Transverse colon (tissue), 4 donors: ENCODE measurements at regions not wholly inside any gene's neighbourhood (a gene's known extent, or its start where the extent isn't known, plus 50 kb on each side); places are given as distances from the start of the nearest gene placed in this dataset.

ENCODE experiments used
- DNase-seq: peaks from one replicate; pipeline ENCODE4 v3.0.0-alpha.2; 2019
- H3K27ac ChIP-seq, 4 donors: fragments of 200-600 bp; sonication (generic); 2 replicates each; pipeline ENCODE4 v1.5.1; 2016 to 2018; ENCODE audit warnings: inconsistent platforms in 4 of 4
- H3K27me3 ChIP-seq: fragments of 200-600 bp; sonication (generic); 2 replicates; pipeline ENCODE4 v1.5.1; 2017; ENCODE audit warnings: inconsistent platforms
- H3K36me3 ChIP-seq, 4 donors: fragments of 200-600 bp; sonication (generic); 2 replicates each; pipeline ENCODE4 v1.5.1; 2017 to 2019; ENCODE audit warnings: inconsistent platforms in 4 of 4
- H3K4me1 ChIP-seq, 4 donors: fragments of 200-600 bp; sonication (generic); 2 replicates each; pipeline ENCODE4 v1.5.1; 2017 to 2020; ENCODE audit warnings: inconsistent platforms in 4 of 4
- H3K4me3 ChIP-seq, 4 donors: fragments of 200-600 bp; sonication (generic); 1 replicate in 1 of 4; 2 replicates in 3 of 4; pipeline versions ENCODE4 v1.5.1 to v1.6.1; 2017 to 2019; ENCODE audit warnings: inconsistent platforms in 4 of 4
- H3K9me3 ChIP-seq, 2 donors: fragments of 200-600 bp; sonication (generic); 2 replicates each; pipeline ENCODE4 v1.5.1; 2017 to 2019; ENCODE audit warnings: inconsistent platforms in 2 of 2
- EP300 ChIP-seq: sonication (generic); formaldehyde crosslinking; IDR thresholded peaks from one replicate; pipeline ENCODE4 v1.6.1; 2017; ENCODE audit warnings: antibody characterized with exemption, low read depth
- POLR2A ChIP-seq: fragments of 450-650 bp; IDR thresholded peaks from one replicate; pipeline ENCODE4 v1.6.1; 2016; ENCODE audit warnings: antibody characterized with exemption, mild to moderate bottlenecking, moderate library complexity
- POLR2AphosphoS5 ChIP-seq, 3 donors: sonication (generic); formaldehyde crosslinking; IDR thresholded peaks; one replicate each; pipeline ENCODE4 v1.6.1; 2016; ENCODE audit warnings: antibody characterized with exemption in 3 of 3
- WGBS, 2 donors: methylation state at CpG; one replicate each; pipeline ENCODE4 v1.1.5; 2018; ENCODE audit warnings: low coverage in 1 of 2; 5-methylcytosine and 5-hydroxymethylcytosine counted together
- in situ Hi-C, 4 donors: fragments of 200-750 bp; cut with MboI; loops; one replicate each; pipeline versions ENCODE4 v1.15.0 to v1.15.1; 2017; ENCODE audit warnings: low sequenced_read_pairs in 3 of 4, low pct_ligation_motif_present in 1 of 4, low pct_unique_long_range_greater_than_20kb in 1 of 4
- intact Hi-C: fragments of 100-400 bp; cut with DNase I; formaldehyde crosslinking; loops from one replicate; pipeline ENCODE4 v1.15.1; 2023; ENCODE audit warnings: low total_unique reads
- TF ChIP-seq, protein P1 (sequence below), 5 experiments: fragments of 200-600 bp in 3 of 5; fragments of 450-650 bp in 2 of 5; sonication (generic) in 3 of 5; IDR thresholded peaks; 1 replicate in 2 of 5; 2 replicates in 3 of 5; pipeline ENCODE4 v1.5.1; 2016 to 2017; ENCODE audit warnings: antibody characterized with exemption in 5 of 5, inconsistent platforms in 3 of 5, mild to moderate bottlenecking in 2 of 5, moderate library complexity in 1 of 5

DNA sequence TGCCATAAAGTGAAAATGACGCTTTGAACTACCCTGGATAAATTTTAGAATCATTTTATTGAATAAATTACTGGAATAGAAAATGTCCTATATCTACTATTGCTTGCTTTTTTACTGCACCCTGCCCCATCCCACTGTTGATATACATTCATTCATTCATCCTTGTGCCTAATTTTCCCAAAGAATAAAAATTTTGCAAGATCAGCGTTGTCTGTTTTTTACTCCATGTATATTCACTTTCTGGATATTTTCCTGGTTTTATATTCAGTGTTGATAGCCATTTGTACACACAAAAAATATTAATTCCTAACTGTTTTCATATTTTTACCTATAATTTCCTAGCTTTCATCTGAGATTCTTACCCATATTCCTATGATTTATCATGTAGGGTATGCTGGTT lies 262.9 kb upstream of the MAGI2 start:
- no peak for DNase-seq
- Histone ChIP-seq H3K36me3 (no peaks in the 10 kb centered on the region), H3K4me1 (peaks cover 0 to 5% (median 0%) of the 10 kb centered on the region in 4 donors), H3K27me3 (no peaks in the 10 kb centered on the region), H3K4me3 (no peak overlapping the region), H3K9me3 (no peaks in the 10 kb centered on the region), H3K27ac (no peak overlapping the region)
- in situ Hi-C loops = no loop called here
- TF ChIP-seq EP300 (no peak), POLR2AphosphoS5 (IDR thresholded peaks at IDR 0.05) (no peak), POLR2A (no peak)
- TF ChIP-seq, protein P1, sequence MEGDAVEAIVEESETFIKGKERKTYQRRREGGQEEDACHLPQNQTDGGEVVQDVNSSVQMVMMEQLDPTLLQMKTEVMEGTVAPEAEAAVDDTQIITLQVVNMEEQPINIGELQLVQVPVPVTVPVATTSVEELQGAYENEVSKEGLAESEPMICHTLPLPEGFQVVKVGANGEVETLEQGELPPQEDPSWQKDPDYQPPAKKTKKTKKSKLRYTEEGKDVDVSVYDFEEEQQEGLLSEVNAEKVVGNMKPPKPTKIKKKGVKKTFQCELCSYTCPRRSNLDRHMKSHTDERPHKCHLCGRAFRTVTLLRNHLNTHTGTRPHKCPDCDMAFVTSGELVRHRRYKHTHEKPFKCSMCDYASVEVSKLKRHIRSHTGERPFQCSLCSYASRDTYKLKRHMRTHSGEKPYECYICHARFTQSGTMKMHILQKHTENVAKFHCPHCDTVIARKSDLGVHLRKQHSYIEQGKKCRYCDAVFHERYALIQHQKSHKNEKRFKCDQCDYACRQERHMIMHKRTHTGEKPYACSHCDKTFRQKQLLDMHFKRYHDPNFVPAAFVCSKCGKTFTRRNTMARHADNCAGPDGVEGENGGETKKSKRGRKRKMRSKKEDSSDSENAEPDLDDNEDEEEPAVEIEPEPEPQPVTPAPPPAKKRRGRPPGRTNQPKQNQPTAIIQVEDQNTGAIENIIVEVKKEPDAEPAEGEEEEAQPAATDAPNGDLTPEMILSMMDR (IDR thresholded peaks at IDR 0.05) = no peak
- WGBS, 2 donors = 76 to 87% methylated on average over 2 of the region's 2 CpGs
- intact Hi-C loops = no loop called here

DNA sequence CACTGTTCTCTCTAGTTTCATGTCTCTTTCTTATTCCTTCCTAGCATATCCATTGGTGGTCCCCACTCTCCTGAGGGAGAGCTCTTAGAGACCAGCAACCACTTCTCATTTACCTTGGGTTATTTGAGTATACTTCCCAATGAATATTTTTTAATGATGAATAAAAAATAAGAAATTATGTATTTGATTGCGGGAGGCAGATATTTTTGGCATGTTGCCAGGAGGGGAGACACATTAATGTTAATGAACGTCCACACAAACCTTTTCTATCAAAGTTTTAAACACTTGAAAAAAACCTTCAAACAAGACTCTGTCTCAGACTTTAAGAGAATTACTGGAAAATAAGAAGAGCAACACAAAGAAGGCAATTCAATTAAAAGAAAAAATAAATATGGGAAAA lies 260.6 kb upstream of the MAGI2 start:
- no peak overlapping the region for H3K4me3 ChIP-seq
- no peaks in the 10 kb centered on the region for H3K9me3 ChIP-seq
- TF ChIP-seq EP300 = no peak
- no peak for TF ChIP-seq POLR2AphosphoS5 (IDR thresholded peaks at IDR 0.05)
- TF ChIP-seq, protein P1 (IDR thresholded peaks at IDR 0.05) = no peak
- no peak for TF ChIP-seq POLR2A
- no peak for DNase-seq
- H3K27me3 ChIP-seq = no peaks in the 10 kb centered on the region
- no peak overlapping the region for H3K27ac ChIP-seq
- in situ Hi-C loops = no loop called here
- peaks cover 0 to 5% (median 0%) of the 10 kb centered on the region in 4 donors for H3K4me1 ChIP-seq
- 66 to 73% methylated on average over 2 of the region's 2 CpGs for WGBS, 2 donors
- no peaks in the 10 kb centered on the region for H3K36me3 ChIP-seq
- intact Hi-C loops = no loop called here

DNA sequence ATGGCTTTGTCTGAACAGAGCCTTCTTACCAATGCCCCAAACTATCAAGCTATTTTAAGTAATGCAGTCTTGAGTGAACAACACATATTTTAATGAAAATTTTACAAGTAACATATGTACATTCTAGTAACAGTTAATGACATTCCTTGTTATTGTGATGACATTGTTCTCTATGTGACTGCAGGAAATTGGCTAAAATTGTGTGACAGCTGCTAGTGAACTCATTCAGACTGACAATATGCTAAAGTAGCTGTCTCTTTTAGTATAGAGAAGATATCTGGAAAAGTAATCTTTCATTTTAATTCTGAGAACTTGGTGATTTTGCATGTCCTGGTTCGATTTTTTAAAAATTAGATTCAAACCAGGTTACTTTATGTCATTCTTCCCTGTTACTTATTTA lies 259.8 kb upstream of the MAGI2 start:
- Histone ChIP-seq H3K27ac (no peak overlapping the region), H3K9me3 (no peaks in the 10 kb centered on the region), H3K27me3 (no peaks in the 10 kb centered on the region), H3K4me1 (peaks cover 0 to 5% (median 0%) of the 10 kb centered on the region in 4 donors), H3K36me3 (no peaks in the 10 kb centered on the region), H3K4me3 (no peak overlapping the region)
- DNase-seq = no peak
- in situ Hi-C loops = no loop called here
- intact Hi-C loops = no loop called here
- TF ChIP-seq POLR2A (no peak), POLR2AphosphoS5 (IDR thresholded peaks at IDR 0.05) (no peak), EP300 (no peak)
- TF ChIP-seq, protein P1 (IDR thresholded peaks at IDR 0.05) = no peak
- WGBS, 2 donors = 40 to 53% methylated on average over 1 of the region's 1 CpG

DNA sequence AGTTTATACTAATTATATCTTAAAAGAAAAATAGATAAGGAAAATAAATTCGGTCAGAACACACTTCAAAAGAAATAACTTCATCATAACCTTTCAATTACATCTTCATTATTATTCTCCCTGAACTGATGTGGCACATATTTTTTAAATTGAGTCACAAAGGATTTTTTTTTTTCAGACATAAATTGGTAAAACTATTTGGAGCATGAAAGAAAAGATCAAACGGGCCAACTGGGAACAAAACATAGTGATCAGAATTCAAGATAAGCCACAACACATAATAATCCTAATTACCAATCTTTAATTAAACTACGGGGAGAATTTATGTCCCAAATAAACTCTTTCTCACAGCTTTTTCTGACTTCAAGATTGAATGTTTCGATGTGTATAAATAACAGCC lies 258.2 kb upstream of the MAGI2 start:
- in situ Hi-C loops (no loop called here), intact Hi-C loops (no loop called here)
- Histone ChIP-seq H3K36me3 (no peaks in the 10 kb centered on the region), H3K9me3 (no peaks in the 10 kb centered on the region), H3K27ac (no peak overlapping the region), H3K4me3 (no peak overlapping the region), H3K4me1 (peaks cover 0 to 5% (median 0%) of the 10 kb centered on the region in 4 donors), H3K27me3 (no peaks in the 10 kb centered on the region)
- WGBS, 2 donors = 72 to 79% methylated on average over 4 of the region's 4 CpGs
- no peak for DNase-seq
- no peak for TF ChIP-seq EP300
- TF ChIP-seq POLR2A = no peak
- TF ChIP-seq POLR2AphosphoS5 (IDR thresholded peaks at IDR 0.05) = no peak
- TF ChIP-seq, protein P1 (IDR thresholded peaks at IDR 0.05) = no peak
